ENCODE measurements at regions not wholly inside any gene's neighbourhood (a gene's known extent, or its start where the extent isn't known, plus 50 kb on each side); places are given as distances from the start of the nearest gene placed in this dataset.

DNA sequence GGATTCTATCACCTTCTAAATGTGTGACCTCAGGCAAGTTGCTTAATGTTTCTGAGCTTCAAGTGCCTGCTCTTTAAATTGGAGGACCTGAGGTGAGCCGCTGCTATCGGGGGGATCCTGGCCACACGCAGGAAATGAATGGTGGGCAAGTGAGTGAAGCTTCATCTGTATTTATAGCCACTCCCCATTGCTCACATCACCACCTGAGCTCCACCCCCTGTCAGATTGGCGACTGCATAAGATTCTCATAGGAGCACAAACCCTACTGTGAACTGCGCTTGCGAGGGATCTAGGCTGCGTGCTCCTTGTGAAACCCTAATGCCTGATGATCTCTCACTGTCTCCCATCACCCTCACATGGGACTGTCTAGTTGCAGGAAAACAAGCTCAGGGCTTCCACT lies 158.6 kb upstream of the CCND2 start:
- no peaks in the 10 kb centered on the region for H3K4me1 ChIP-seq
- no peak for ATAC-seq
- H3K27me3 ChIP-seq: no peaks in the 10 kb centered on the region
- no peak overlapping the region for H3K27ac ChIP-seq
- intact Hi-C loops (cut with DNase I): no loop called here
- H3K36me3 ChIP-seq (replicated peaks in 1 of 2; ENCODE audit: insufficient read depth in 1 of 2, low read depth in 2 of 2): no peaks in the 10 kb centered on the region
- H3K9me3 ChIP-seq: no peaks in the 10 kb centered on the region
- DNase-seq: no peak
- H3K4me3 ChIP-seq: no peak overlapping the region
- 67 to 88% methylated on average over 7 of the region's 7 CpGs for WGBS, 2 donors
- TF ChIP-seq POLR2A (IDR thresholded peaks at IDR 0.05): no peak

DNA sequence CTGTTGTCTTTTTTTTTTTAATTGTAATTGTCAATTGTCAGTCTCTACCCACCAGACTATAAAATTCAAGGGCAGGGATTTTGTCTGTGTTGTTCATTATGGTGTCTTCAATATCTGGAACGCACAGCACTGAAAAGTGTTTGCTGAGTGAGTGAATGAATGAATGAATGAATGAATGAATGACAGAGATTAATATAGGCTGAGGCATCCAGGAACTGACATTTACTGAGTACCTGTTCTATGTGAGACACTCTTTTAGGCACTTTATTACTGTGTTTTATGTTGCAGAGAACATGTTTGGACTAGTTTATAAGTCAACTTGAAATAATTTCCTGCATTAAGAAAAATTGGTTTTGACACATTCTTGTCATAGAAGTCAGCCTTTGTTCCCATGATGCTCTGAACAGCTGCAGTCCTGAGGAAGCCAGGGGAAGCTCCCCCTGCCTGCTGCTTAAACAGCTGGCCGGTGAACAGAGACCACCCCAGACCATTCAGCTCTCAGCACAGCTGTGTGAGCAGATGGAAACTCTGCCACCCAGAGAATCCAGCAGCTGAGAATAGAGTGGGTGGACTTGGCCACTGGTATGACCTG lies 160.7 kb upstream of the CCND2 start:
- H3K27ac ChIP-seq: no peak overlapping the region
- TF ChIP-seq, protein P1, sequence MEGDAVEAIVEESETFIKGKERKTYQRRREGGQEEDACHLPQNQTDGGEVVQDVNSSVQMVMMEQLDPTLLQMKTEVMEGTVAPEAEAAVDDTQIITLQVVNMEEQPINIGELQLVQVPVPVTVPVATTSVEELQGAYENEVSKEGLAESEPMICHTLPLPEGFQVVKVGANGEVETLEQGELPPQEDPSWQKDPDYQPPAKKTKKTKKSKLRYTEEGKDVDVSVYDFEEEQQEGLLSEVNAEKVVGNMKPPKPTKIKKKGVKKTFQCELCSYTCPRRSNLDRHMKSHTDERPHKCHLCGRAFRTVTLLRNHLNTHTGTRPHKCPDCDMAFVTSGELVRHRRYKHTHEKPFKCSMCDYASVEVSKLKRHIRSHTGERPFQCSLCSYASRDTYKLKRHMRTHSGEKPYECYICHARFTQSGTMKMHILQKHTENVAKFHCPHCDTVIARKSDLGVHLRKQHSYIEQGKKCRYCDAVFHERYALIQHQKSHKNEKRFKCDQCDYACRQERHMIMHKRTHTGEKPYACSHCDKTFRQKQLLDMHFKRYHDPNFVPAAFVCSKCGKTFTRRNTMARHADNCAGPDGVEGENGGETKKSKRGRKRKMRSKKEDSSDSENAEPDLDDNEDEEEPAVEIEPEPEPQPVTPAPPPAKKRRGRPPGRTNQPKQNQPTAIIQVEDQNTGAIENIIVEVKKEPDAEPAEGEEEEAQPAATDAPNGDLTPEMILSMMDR (IDR thresholded peaks at IDR 0.05): no peak
- no peak for TF ChIP-seq POLR2A (IDR thresholded peaks at IDR 0.05)
- no peaks in the 10 kb centered on the region for H3K4me1 ChIP-seq
- WGBS, 2 donors: 87 to 100% methylated on average over 2 of the region's 2 CpGs
- intact Hi-C loops (cut with DNase I): no loop called here
- no peaks in the 10 kb centered on the region for H3K27me3 ChIP-seq
- no peaks in the 10 kb centered on the region for H3K9me3 ChIP-seq
- H3K4me3 ChIP-seq: no peak overlapping the region
- ATAC-seq (no peak), DNase-seq (no peak)
- no peaks in the 10 kb centered on the region for H3K36me3 ChIP-seq (replicated peaks in 1 of 2; ENCODE audit: insufficient read depth in 1 of 2, low read depth in 2 of 2)

DNA sequence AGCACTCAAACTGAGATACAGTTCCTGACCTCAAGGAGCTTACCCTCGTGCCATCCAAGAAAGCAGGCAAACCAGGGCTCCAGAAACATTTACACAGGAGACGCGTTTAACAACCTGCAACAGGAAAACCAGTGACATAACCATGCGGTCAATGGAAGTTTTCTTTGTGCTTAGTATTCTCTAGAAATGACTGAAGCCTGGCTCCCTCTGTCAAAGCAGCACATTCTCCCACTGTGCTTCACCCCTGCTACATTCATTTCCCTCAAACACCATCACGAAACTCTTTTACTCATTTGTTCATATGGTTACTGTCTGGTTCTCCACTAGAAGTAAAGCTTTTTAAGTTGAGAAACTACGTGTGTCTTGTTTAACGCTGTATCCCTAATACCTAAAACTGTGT lies 161.3 kb upstream of the CCND2 start:
- Histone ChIP-seq H3K27ac (no peak overlapping the region), H3K9me3 (no peaks in the 10 kb centered on the region), H3K27me3 (no peaks in the 10 kb centered on the region), H3K4me1 (no peaks in the 10 kb centered on the region), H3K36me3 (replicated peaks in 1 of 2; ENCODE audit: insufficient read depth in 1 of 2, low read depth in 2 of 2) (no peaks in the 10 kb centered on the region), H3K4me3 (no peak overlapping the region)
- no peak for TF ChIP-seq POLR2A (IDR thresholded peaks at IDR 0.05)
- TF ChIP-seq, protein P1 (IDR thresholded peaks at IDR 0.05): no peak
- intact Hi-C loops (cut with DNase I): no loop called here
- no peak for ATAC-seq
- 72 to 91% methylated on average over 7 of the region's 7 CpGs for WGBS, 2 donors
- DNase-seq: no peak

DNA sequence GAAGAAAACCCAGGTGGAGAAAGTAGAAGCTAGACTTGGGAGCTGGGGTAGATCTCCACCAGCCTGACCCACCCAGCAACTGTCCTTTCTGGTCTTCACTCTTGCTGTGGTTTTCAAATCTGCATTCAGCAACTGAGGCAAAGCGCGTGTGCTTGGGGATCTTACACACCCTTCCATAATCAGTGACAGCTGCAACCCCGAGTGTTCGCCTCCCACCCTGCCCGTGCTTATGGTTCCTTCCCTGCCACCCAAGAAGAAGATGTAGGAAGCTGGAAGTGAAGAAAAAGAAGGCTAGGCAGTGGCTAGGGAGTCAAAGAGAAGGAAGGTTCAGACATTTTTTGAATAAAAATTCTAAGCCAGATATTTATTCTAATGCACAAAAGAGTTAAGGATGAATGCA lies 162.6 kb upstream of the CCND2 start:
- WGBS, 2 donors: 87 to 94% methylated on average over 5 of the region's 5 CpGs
- DNase-seq: no peak
- Histone ChIP-seq H3K36me3 (replicated peaks in 1 of 2; ENCODE audit: insufficient read depth in 1 of 2, low read depth in 2 of 2) (no peaks in the 10 kb centered on the region), H3K4me3 (no peak overlapping the region), H3K9me3 (no peaks in the 10 kb centered on the region), H3K27me3 (no peaks in the 10 kb centered on the region), H3K27ac (no peak overlapping the region), H3K4me1 (no peaks in the 10 kb centered on the region)
- intact Hi-C loops (cut with DNase I): no loop called here
- no peak for ATAC-seq
- TF ChIP-seq, protein P1 (IDR thresholded peaks at IDR 0.05): no peak
- TF ChIP-seq POLR2A (IDR thresholded peaks at IDR 0.05): no peak

DNA sequence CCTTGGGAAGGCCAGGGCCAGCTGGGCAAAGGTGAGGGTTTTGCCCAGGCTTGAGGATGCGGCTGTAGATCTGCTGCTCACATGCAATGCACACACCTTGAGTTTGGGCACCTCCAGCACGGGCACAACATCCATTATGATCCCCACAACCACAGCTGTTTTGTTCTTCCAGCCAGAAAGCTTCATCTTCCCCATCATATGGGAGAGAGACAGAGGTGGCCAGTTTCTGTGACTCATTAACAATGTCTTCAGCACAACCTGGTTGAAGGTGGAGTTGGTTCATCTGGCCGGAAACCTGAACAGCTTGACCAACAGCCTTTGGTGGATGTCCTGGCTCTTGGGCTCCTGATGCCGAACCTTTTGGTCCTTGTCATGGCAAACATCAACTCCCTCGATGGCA lies 163.7 kb upstream of the CCND2 start:
- Histone ChIP-seq H3K4me3 (no peak overlapping the region), H3K4me1 (no peaks in the 10 kb centered on the region), H3K27ac (no peak overlapping the region), H3K9me3 (no peaks in the 10 kb centered on the region), H3K27me3 (no peaks in the 10 kb centered on the region), H3K36me3 (replicated peaks in 1 of 2; ENCODE audit: insufficient read depth in 1 of 2, low read depth in 2 of 2) (no peaks in the 10 kb centered on the region)
- WGBS, 2 donors: 85 to 92% methylated on average over 5 of the region's 5 CpGs
- DNase-seq (no peak), ATAC-seq (no peak)
- intact Hi-C loops (cut with DNase I): no loop called here
- no peak for TF ChIP-seq POLR2A (IDR thresholded peaks at IDR 0.05)

DNA sequence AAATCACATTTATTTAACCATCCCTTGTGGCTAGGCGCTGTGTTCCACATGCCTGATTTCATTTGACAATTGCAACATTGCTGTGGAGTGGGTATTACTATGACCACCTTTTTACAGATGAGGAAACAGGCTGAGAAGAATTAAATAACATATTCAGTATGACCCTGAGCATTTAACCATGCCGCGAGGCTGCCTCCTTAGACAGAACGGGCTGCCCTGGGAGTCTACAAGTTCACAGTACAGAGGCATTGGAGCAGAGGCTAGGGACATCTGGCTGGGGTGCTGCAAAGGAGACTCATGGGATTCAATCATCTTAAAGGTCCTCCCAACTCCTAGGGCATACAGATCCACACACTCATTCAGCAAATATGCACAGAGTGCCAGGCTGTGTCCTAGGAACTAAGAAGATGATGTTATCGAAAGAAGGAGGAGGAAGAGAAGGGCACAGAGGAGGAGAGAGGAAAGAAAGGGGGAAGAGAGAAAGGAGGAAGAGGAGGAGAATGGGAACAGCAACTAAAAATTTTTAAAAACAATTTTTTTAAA lies 164.7 kb upstream of the CCND2 start:
- no peaks in the 10 kb centered on the region for H3K27me3 ChIP-seq
- intact Hi-C loops (cut with DNase I): no loop called here
- no peak overlapping the region for H3K27ac ChIP-seq
- H3K36me3 ChIP-seq (replicated peaks in 1 of 2; ENCODE audit: insufficient read depth in 1 of 2, low read depth in 2 of 2): no peaks in the 10 kb centered on the region
- TF ChIP-seq POLR2A (IDR thresholded peaks at IDR 0.05): no peak
- TF ChIP-seq, protein P1 (IDR thresholded peaks at IDR 0.05): no peak
- no peak overlapping the region for H3K4me3 ChIP-seq
- no peaks in the 10 kb centered on the region for H3K9me3 ChIP-seq
- ATAC-seq: no peak
- no peak for DNase-seq
- WGBS, 2 donors: 87 to 91% methylated on average over 5 of the region's 5 CpGs
- no peaks in the 10 kb centered on the region for H3K4me1 ChIP-seq
